ENCODE measurements at regions not wholly inside any gene's neighbourhood (a gene's known extent, or its start where the extent isn't known, plus 50 kb on each side); places are given as distances from the start of the nearest gene placed in this dataset.

- no peak for DNase-seq (ENCODE audit: low read depth, low spot score)
- no peak for TF ChIP-seq CTCF (conservative IDR thresholded peaks at IDR 0.05)
- Mint-ChIP-seq H3K36me3 (ENCODE audit: low read depth) (peaks cover 4% of the 10 kb centered on the region), H3K27me3 (ENCODE audit: low read depth) (no peaks in the 10 kb centered on the region), H3K9me3 (peaks cover 6% of the 10 kb centered on the region), H3K4me3 (no peak overlapping the region), H3K4me1 (no peaks in the 10 kb centered on the region), H3K27ac (ENCODE audit: unreplicated experiment) (no peak overlapping the region)
Measured at GRCh38 chr4:14284578-14284977, 657.1 kb upstream of the BOD1L1 start.

GRCh38 chr4:14289708-14290107 lies 662.2 kb upstream of the BOD1L1 start:
- H3K4me1 Mint-ChIP-seq = peaks cover 5% of the 10 kb centered on the region
- H3K27me3 Mint-ChIP-seq (ENCODE audit: low read depth) = no peaks in the 10 kb centered on the region

GRCh38 chr4:14293582-14293981 lies 666.1 kb upstream of the BOD1L1 start:
- no peak for TF ChIP-seq CTCF (conservative IDR thresholded peaks at IDR 0.05)
- H3K36me3 Mint-ChIP-seq (ENCODE audit: low read depth) = no peaks in the 10 kb centered on the region
- no peak for DNase-seq (ENCODE audit: low read depth, low spot score)
- H3K27me3 Mint-ChIP-seq (ENCODE audit: low read depth) = peaks cover 2% of the 10 kb centered on the region
- H3K27ac Mint-ChIP-seq (ENCODE audit: unreplicated experiment) = no peak overlapping the region
- no peak overlapping the region for H3K4me3 Mint-ChIP-seq
- H3K9me3 Mint-ChIP-seq = no peaks in the 10 kb centered on the region
- peaks cover 5% of the 10 kb centered on the region for H3K4me1 Mint-ChIP-seq

More at GRCh38 chr4:14289708-14290107, 662.2 kb upstream of the BOD1L1 start:
- Mint-ChIP-seq H3K4me3 (no peak overlapping the region), H3K9me3 (peaks cover 6% of the 10 kb centered on the region), H3K27ac (ENCODE audit: unreplicated experiment) (no peak overlapping the region), H3K36me3 (ENCODE audit: low read depth) (peaks cover 4% of the 10 kb centered on the region)
- no peak for TF ChIP-seq CTCF (conservative IDR thresholded peaks at IDR 0.05)
- no peak for DNase-seq (ENCODE audit: low read depth, low spot score)

- H3K4me1 Mint-ChIP-seq = peaks cover 5% of the 10 kb centered on the region
- H3K27me3 Mint-ChIP-seq (ENCODE audit: low read depth) = peaks cover 2% of the 10 kb centered on the region
- H3K27ac Mint-ChIP-seq (ENCODE audit: unreplicated experiment) = no peak overlapping the region
- no peak for DNase-seq (ENCODE audit: low read depth, low spot score)
- no peaks in the 10 kb centered on the region for H3K9me3 Mint-ChIP-seq
- H3K4me3 Mint-ChIP-seq = no peak overlapping the region
- no peak for TF ChIP-seq CTCF (conservative IDR thresholded peaks at IDR 0.05)
- H3K36me3 Mint-ChIP-seq (ENCODE audit: low read depth) = no peaks in the 10 kb centered on the region
Measured at GRCh38 chr4:14294611-14295010, 667.1 kb upstream of the BOD1L1 start.

GRCh38 chr4:14299166-14299565 lies 671.6 kb upstream of the BOD1L1 start:
- no peaks in the 10 kb centered on the region for H3K4me1 Mint-ChIP-seq
- H3K36me3 Mint-ChIP-seq (ENCODE audit: low read depth) = no peaks in the 10 kb centered on the region
- H3K4me3 Mint-ChIP-seq = no peak overlapping the region
- H3K9me3 Mint-ChIP-seq = no peaks in the 10 kb centered on the region
- no peak for TF ChIP-seq CTCF (conservative IDR thresholded peaks at IDR 0.05)
- DNase-seq (ENCODE audit: low read depth, low spot score) = no peak
- no peak overlapping the region for H3K27ac Mint-ChIP-seq (ENCODE audit: unreplicated experiment)
- peaks cover 2% of the 10 kb centered on the region for H3K27me3 Mint-ChIP-seq (ENCODE audit: low read depth)

- no peak for TF ChIP-seq CTCF (conservative IDR thresholded peaks at IDR 0.05)
- Mint-ChIP-seq H3K9me3 (no peaks in the 10 kb centered on the region), H3K27me3 (ENCODE audit: low read depth) (peaks cover 2% of the 10 kb centered on the region), H3K27ac (ENCODE audit: unreplicated experiment) (no peak overlapping the region), H3K36me3 (ENCODE audit: low read depth) (no peaks in the 10 kb centered on the region), H3K4me1 (no peaks in the 10 kb centered on the region), H3K4me3 (no peak overlapping the region)
- no peak for DNase-seq (ENCODE audit: low read depth, low spot score)
Measured at GRCh38 chr4:14302021-14302420, 674.5 kb upstream of the BOD1L1 start.
